Heart left ventricle (tissue), 16 donors: ENCODE measurements at regions not wholly inside any gene's neighbourhood (a gene's known extent, or its start where the extent isn't known, plus 50 kb on each side); places are given as distances from the start of the nearest gene placed in this dataset.

Source experiments
- ATAC-seq, 4 donors: fragments of 200-7000 bp; cut with Tn5 transposase; one replicate each; pipeline ENCODE4 v1.9.1; 2020 to 2022; ENCODE audit warnings: moderate library complexity in 4 of 4, mild to moderate bottlenecking in 3 of 4, moderate number of reproducible peaks in 1 of 4
- DNase-seq, 5 donors: peaks; one replicate each; pipeline ENCODE4 v3.0.0-alpha.2; 2020
- H3K27ac ChIP-seq, 12 donors: fragments of 200-600 bp; sonication (generic) in 4 of 12; one replicate each; pipeline versions ENCODE4 v1.5.0 to v1.8.0; 2016 to 2022; ENCODE audit warnings: mild to moderate bottlenecking in 2 of 12
- H3K27me3 ChIP-seq, 9 donors: fragments of 200-600 bp; sonication (generic) in 2 of 9; one replicate each; pipeline versions ENCODE4 v1.5.1 to v1.8.0; 2016 to 2022; ENCODE audit warnings: mild to moderate bottlenecking in 3 of 9
- H3K36me3 ChIP-seq, 9 donors: fragments of 200-600 bp; sonication (generic) in 2 of 9; one replicate each; pipeline versions ENCODE4 v1.5.0 to v1.8.0; 2018 to 2022; ENCODE audit warnings: mild to moderate bottlenecking in 2 of 9
- H3K4me1 ChIP-seq, 12 donors: fragments of 200-600 bp; sonication (generic) in 4 of 12; one replicate each; pipeline versions ENCODE4 v1.5.0 to v1.8.0; 2016 to 2022; ENCODE audit warnings: mild to moderate bottlenecking in 3 of 12
- H3K4me3 ChIP-seq, 12 donors: fragments of 200-600 bp; sonication (generic) in 4 of 12; one replicate each; pipeline versions ENCODE4 v1.5.0 to v1.8.0; 2017 to 2022; ENCODE audit warnings: mild to moderate bottlenecking in 9 of 12, moderate library complexity in 4 of 12
- H3K9me3 ChIP-seq, 12 donors: fragments of 200-600 bp; sonication (generic) in 4 of 12; one replicate each; pipeline versions ENCODE4 v1.5.0 to v1.8.0; 2016 to 2022; ENCODE audit warnings: mild to moderate bottlenecking in 1 of 12
- CTCF ChIP-seq, 12 donors: fragments of 200-600 bp; sonication (generic) in 4 of 12; IDR thresholded peaks; one replicate each; pipeline versions ENCODE4 v1.5.0 to v1.8.0; 2018 to 2022; ENCODE audit warnings: antibody characterized with exemption in 12 of 12, mild to moderate bottlenecking in 5 of 12
- POLR2A ChIP-seq, 2 donors: fragments of 450-650 bp; IDR thresholded peaks; one replicate each; pipeline ENCODE4 v1.6.1; 2017; ENCODE audit warnings: antibody characterized with exemption in 2 of 2, mild to moderate bottlenecking in 2 of 2, moderate library complexity in 2 of 2
- WGBS, 4 donors: extraction: QIAGEN DNeasy Blood & Tissue Kit in 2 of 4; methylation state at CpG; one replicate each; pipeline versions ENCODE4 v1.1.5 to v1.1.7; 2013 to 2018; 5-methylcytosine and 5-hydroxymethylcytosine counted together
- intact Hi-C, 10 donors: fragments of 100-400 bp; cut with DNase I; formaldehyde crosslinking; loops; one replicate each; pipeline versions ENCODE4 v1.11.1 to v1.14.2; 2022
- donor health status: ischemic (EF 13 %, LVEDD 7.1; RV severe dilation, severe dysfunction).
- donor health status: healthy with polysubstance abuse.
- donor health status: DM: no; HTN: yes; CAD: no.
- donor health status: DM: no; HTN: no; CAD: no.
- donor health status: ischemic (EF 25% LVEDD 6.9; RV normal size, moderate dysfunction).
- donor health status: ischemic (EF 25% LVEDD 5.7; RV mildly dilated, moderate dysfunction).
- donor health status: healthy.
- donor health status: DM: yes; HTN: yes; CAD: no.
- donor health status: ischemic (EF 35%, LVEDD 5.7; RV mildly dilated, moderate dysfunction).
- donor health status: nonischemic (EF 11% LVEDD 7.7; RV severe dilation, severe dysfunction).
- donor health status: DM: yes; HTN: yes; CAD: no.
- donor health status: PGD.
- donor health status: ischemic (EF 29% LVEDD 5.4; RV normal size, mild dysfunction).
- donor health status: nonischemic (EF 23%, LVEDD 6.1; RV moderate dilation, normal function).

GRCh38 chr10:47059606-47060311, 148.5 kb downstream of the PTPN20 start:
- 90 to 96% (median 94%) methylated on average over 12 to 15 of the region's 15 CpGs for WGBS, 4 donors
- Histone ChIP-seq H3K4me3 (no peak overlapping the region), H3K4me1 (peaks cover 0 to 4% (median 0%) of the 10 kb centered on the region in 12 donors), H3K9me3 (no peaks in the 10 kb centered on the region), H3K27me3 (peaks cover 0 to 5% (median 0%) of the 10 kb centered on the region in 9 donors), H3K36me3 (no peaks in the 10 kb centered on the region), H3K27ac (no peak overlapping the region)
- no peak for DNase-seq
- TF ChIP-seq POLR2A (IDR thresholded peaks at IDR 0.05) (no peak), CTCF (IDR thresholded peaks at IDR 0.05) (no peak)
- intact Hi-C loops, result no loop called here
- ATAC-seq, result no peak

- H3K27me3 ChIP-seq, result peaks cover 0 to 5% (median 0%) of the 10 kb centered on the region in 9 donors
- no peaks in the 10 kb centered on the region for H3K36me3 ChIP-seq
- H3K27ac ChIP-seq, result no peak overlapping the region
- ATAC-seq, result no peak
- WGBS, 4 donors, result 88 to 97% (median 91%) methylated on average over 5 of the region's 5 CpGs
- no peak for TF ChIP-seq POLR2A (IDR thresholded peaks at IDR 0.05)
- no peak for TF ChIP-seq CTCF (IDR thresholded peaks at IDR 0.05)
- intact Hi-C loops, result no loop called here
- H3K9me3 ChIP-seq, result no peaks in the 10 kb centered on the region
- H3K4me1 ChIP-seq, result peaks cover 0 to 4% (median 0%) of the 10 kb centered on the region in 12 donors
- no peak for DNase-seq
- H3K4me3 ChIP-seq, result no peak overlapping the region
These were observed 149.1 kb downstream of the PTPN20 start for GRCh38 chr10:47060356-47060755.

GRCh38 chr10:47060993-47061500, 149.8 kb downstream of the PTPN20 start:
- WGBS, 4 donors, result 80 to 84% (median 82%) methylated on average over 8 of the region's 8 CpGs

More at GRCh38 chr10:47060993-47061500, 149.8 kb downstream of the PTPN20 start:
- Histone ChIP-seq H3K27me3 (peaks cover 0 to 5% (median 0%) of the 10 kb centered on the region in 9 donors), H3K27ac (no peak overlapping the region), H3K36me3 (no peaks in the 10 kb centered on the region), H3K9me3 (no peaks in the 10 kb centered on the region), H3K4me1 (peaks cover 0 to 4% (median 0%) of the 10 kb centered on the region in 12 donors), H3K4me3 (no peak overlapping the region)
- intact Hi-C loops, result no loop called here
- ATAC-seq (no peak), DNase-seq (peak in 1 of 5 donors; percentile 32)
- TF ChIP-seq CTCF (IDR thresholded peaks at IDR 0.05) (no peak), POLR2A (IDR thresholded peaks at IDR 0.05) (no peak)
